ENCODE measurements at regions not wholly inside any gene's neighbourhood (a gene's known extent, or its start where the extent isn't known, plus 50 kb on each side); places are given as distances from the start of the nearest gene placed in this dataset.
"Not testable (repeated sequence)": the region's sequence is repeated elsewhere in the genome, so short reads cannot be mapped to it uniquely, and the experiment has no call there.

GRCh38 chr6:3949521-3949920 is 100.3 kb downstream of the FAM50B start:
- 76 to 88% (median 85%) methylated on average over 6 of the region's 6 CpGs for WGBS, 3 donors
- H3K27ac ChIP-seq (ENCODE audit: low read depth, low read length), result no peak overlapping the region

- 77 to 100% (median 90%) methylated on average over 1 of the region's 1 CpG for WGBS, 3 donors
- no peak overlapping the region for H3K27ac ChIP-seq (ENCODE audit: low read depth, low read length)
Measured at GRCh38 chr6:3956054-3956453, 106.9 kb downstream of the FAM50B start.

- WGBS, 3 donors, result 76 to 100% (median 90%) methylated on average over 1 of the region's 1 CpG
- H3K27ac ChIP-seq (ENCODE audit: low read depth, low read length), result no peak overlapping the region
Measured at GRCh38 chr6:3957321-3957720, 108.1 kb downstream of the FAM50B start.

DNA sequence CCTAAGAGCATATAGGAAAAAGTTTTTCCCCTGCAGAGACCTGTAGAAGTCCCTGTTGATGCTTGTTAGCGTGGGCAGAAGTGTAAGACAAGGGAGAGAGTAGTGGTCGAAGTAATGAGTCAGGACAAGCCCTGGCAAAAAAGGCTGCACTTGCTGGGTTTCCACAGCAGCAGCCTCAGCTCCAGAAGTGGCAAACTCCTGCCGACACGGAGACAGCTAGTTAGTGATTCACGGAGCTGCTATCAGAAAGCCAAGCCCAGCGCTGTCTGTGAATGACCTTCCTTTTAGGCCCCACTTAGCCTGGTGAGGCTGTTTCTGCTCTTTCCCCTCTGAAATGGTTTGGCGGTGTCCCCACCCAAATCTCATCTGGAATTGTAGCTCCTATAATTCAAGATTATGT is 109.1 kb downstream of the FAM50B start:
- WGBS, 3 donors, result 90 to 93% (median 92%) methylated on average over 7 of the region's 7 CpGs
- H3K27ac ChIP-seq (ENCODE audit: low read depth, low read length), result no peak overlapping the region

- H3K27ac ChIP-seq (ENCODE audit: low read depth, low read length), result no peak overlapping the region
- 93 to 95% (median 94%) methylated on average over 8 of the region's 8 CpGs for WGBS, 3 donors
Measured at GRCh38 chr6:3959385-3959784, 110.2 kb downstream of the FAM50B start.

- 76 to 89% (median 82%) methylated on average over 5 of the region's 5 CpGs for WGBS, 3 donors
- H3K27ac ChIP-seq (ENCODE audit: low read depth, low read length), result no peak overlapping the region
Measured at GRCh38 chr6:3960754-3961361, 111.7 kb downstream of the FAM50B start.

DNA sequence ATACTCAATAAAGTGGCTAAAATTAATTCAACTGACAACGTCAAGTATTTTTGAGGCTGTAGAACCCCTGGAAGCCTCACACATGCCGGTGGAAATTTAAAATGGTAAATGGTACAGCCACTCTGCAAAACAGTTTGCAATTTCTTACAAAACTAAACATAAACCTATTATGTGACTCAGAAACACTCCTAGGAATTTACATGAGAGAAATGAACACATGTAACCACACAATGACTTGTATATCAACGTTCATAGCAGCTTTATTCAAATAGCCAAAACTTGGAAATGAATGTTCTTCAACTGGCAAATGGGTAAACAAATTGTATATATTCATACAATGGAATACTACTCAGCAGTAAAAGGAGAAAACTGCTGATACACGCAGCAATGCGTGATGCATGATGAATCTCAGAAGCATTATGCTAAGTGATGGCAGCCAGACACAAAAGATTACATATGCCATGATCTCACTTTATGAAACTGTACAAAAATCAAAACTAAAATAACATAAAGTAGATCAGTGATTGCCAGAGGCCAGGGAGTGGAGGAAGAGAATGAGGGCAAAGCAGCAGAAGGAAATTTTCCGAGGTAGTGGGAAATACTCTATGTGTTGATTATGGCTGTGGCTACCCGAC is 112.5 kb downstream of the FAM50B start:
- WGBS, 3 donors, result 76 to 90% (median 86%) methylated on average over 7 of the region's 7 CpGs

DNA sequence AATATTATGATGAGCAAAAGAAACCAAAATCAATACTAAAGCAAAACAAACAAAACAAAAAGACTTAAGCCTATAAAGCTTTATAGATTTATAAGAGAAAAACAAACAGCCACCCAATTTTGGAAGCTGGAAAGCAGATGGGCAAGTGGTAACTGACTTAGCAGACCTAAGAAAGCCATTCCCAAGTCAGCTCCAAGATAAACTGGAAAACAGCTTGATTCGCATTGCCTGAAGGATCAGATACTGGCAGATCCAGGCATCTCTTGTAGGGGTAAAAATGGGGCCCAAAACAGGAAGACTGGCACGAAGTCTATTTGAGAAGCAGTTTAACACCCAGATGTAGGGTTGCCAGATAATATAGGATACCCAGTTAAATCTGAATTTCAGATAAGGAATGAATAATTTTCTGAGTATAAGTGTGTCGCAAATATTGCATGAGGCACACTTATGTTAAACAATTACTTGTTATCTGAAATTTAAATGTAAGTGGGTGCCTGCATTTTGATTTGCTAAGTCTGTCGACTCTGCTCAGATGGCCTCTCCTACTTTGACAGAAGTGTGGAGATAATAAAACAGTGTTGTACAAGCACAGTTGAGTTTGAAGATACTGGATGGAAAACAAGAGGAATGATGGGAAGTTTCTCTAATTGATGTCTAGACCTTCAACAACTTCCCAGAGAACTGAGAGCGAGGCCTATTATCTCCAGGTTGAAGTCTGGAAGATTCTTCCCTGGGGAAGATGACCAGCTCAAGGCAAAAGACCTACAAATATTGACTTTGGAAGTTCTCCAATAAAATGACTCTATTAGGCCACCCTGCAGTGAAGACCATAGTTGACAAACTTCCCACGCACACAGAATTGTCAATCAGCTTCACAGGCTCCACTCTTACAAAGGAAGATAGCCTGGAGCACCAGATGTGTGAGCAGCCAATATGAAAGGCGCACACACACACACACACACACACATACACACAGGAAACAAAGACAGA is 113.4 kb downstream of the FAM50B start:
- WGBS, 3 donors, result 85 to 88% (median 88%) methylated on average over 7 of the region's 7 CpGs

More for the DNA sequence above, 112.5 kb downstream of the FAM50B start:
- no peak overlapping the region for H3K27ac ChIP-seq (ENCODE audit: low read depth, low read length)

DNA sequence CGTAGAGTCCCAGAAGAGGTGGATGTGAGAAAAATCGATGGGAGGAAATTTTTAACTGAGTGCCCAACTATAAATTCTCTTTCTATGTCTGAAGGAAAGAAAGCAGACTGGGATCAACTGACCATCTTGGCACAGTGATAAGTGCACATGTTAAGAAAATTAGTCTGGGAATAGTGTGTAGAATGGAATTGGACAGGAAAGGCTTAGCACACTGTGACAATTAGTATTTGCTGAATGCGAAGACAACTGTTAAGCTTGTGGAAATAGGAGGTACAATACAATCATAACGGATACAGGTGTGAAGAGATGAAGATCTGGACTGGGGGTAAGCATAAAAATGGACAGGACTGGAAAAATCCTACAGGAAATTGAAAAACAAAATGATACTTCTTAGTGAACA is 114.3 kb downstream of the FAM50B start:
- WGBS, 3 donors, result 66 to 84% (median 68%) methylated on average over 4 of the region's 4 CpGs
- no peak overlapping the region for H3K27ac ChIP-seq (ENCODE audit: low read depth, low read length)

More for the DNA sequence above, 113.4 kb downstream of the FAM50B start:
- H3K27ac ChIP-seq (ENCODE audit: low read depth, low read length), result no peak overlapping the region

GRCh38 chr6:3965071-3965718 is 113.7 kb downstream of the FAM217A start:
- 72 to 86% (median 75%) methylated on average over 12 of the region's 12 CpGs for WGBS, 3 donors
- no peak overlapping the region for H3K27ac ChIP-seq (ENCODE audit: low read depth, low read length)

- 81 to 89% (median 83%) methylated on average over 9 of the region's 9 CpGs for WGBS, 3 donors
Measured at GRCh38 chr6:3966426-3966825, 112.5 kb downstream of the FAM217A start.

DNA sequence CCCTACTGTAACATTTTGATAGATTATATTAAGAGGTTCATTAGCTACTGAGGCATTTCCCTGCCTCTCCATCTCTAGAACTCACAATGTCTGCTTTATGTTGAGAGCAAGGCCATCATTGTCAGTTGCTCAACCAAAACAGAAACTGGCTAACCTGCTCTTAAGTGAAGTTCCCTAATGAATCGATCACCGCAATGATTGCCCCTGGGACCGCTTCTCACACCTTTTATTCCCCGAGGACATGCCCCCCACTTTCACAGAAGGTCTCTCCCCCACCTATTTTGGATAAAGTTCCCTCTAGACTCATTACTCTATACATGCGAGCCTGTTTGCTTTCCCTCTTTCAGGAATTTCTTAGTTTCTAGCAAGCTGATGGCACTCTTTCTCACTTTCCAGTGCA is 108.8 kb downstream of the FAM217A start:
- H3K27ac ChIP-seq (ENCODE audit: low read depth, low read length), result no peak overlapping the region
- 88 to 94% (median 92%) methylated on average over 5 of the region's 5 CpGs for WGBS, 3 donors

More at GRCh38 chr6:3966426-3966825, 112.5 kb downstream of the FAM217A start:
- no peak overlapping the region for H3K27ac ChIP-seq (ENCODE audit: low read depth, low read length)

DNA sequence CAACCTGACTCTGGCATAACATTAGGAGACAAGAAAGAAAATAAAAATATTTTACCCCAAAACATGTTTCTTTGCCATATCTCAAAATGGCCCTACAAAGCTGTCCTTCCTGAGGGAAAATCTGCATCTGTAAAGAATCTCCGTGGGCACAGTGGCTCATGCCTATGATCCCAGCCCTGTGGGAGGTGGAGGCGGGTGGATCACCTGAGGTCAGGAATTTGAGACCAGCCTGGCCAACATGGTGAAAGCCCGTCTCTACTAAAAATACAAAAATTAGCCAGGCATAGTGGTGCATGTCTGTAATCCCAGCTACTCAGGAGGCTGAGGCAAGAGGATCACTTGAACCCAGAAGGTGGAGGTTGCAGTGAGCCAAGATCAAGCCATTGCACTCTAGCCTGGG is 105.8 kb downstream of the FAM217A start:
- 93 to 95% (median 95%) methylated on average over 3 of the region's 3 CpGs for WGBS, 3 donors
- not testable (repeated sequence) for H3K27ac ChIP-seq (ENCODE audit: low read depth, low read length)

- 44 to 62% (median 46%) methylated on average over 16 of the region's 16 CpGs for WGBS, 3 donors
- H3K27ac ChIP-seq (ENCODE audit: low read depth, low read length), result no peak overlapping the region
Measured at GRCh38 chr6:3977875-3978711, 100.8 kb downstream of the FAM217A start.

DNA sequence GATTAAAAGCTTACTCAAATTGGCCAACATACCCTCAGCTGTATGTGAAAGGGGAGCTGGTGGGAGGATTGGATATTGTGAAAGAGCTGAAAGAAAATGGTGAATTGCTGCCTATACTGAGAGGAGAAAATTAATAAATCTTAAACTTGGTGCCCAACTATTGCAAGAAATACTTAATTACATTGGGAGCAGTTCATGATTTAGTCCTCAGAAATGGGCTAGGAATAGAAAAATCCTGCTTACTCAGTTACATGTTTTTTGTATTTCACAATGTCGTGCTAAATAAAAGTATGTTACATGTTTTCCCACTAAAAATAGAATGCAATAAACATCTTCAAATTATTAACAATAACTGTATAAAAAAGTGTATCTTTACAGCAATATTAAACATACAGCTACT is 100.0 kb downstream of the FAM217A start:
- WGBS, 3 donors, result 68 to 86% (median 79%) methylated on average over 1 of the region's 1 CpG
- not testable (repeated sequence) for H3K27ac ChIP-seq (ENCODE audit: low read depth, low read length)

- no peak overlapping the region for H3K27ac ChIP-seq (ENCODE audit: low read depth, low read length)
Measured at GRCh38 chr6:3981917-3982316, 97.0 kb downstream of the FAM217A start.

DNA sequence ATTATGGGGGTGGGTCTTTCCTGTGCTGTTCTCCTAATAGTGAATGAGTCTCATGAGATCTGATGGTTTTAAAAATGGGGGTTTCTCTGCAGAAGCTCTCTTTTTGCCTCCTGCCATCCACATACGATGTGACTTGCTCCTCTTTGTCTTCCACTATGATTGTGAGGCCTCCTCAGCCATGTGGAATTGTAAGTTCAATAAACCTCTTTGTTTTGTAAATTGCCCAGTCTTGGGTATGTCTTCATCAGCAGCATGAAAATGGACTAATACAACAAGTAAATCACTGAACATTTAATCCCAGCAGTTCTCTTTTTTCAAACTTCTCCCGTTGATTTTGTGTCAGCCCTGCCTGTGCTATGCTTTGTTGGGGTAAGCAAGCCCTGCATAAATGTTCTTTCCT is 95.2 kb downstream of the FAM217A start:
- 89 to 95% (median 91%) methylated on average over 2 of the region's 2 CpGs for WGBS, 3 donors
- H3K27ac ChIP-seq (ENCODE audit: low read depth, low read length), result no peak overlapping the region

GRCh38 chr6:3984494-3984893 is 94.4 kb downstream of the FAM217A start:
- WGBS, 3 donors, result 85 to 97% (median 97%) methylated on average over 5 of the region's 5 CpGs

More at GRCh38 chr6:3984494-3984893, 94.4 kb downstream of the FAM217A start:
- no peak overlapping the region for H3K27ac ChIP-seq (ENCODE audit: low read depth, low read length)

Data from adipose tissue (tissue), 3 donors.